H1 (cell line): ENCODE measurements at regions not wholly inside any gene's neighbourhood (a gene's known extent, or its start where the extent isn't known, plus 50 kb on each side); places are given as distances from the start of the nearest gene placed in this dataset.

Source experiments
- CTCF ChIA-PET: fragments of 300-600 bp; sonication (Branson Sonifier 250); formaldehyde crosslinking; loops from one replicate; lab custom pipeline; 2021; ENCODE audit not compliant: partially characterized antibody; lab: Charles Lee
- POLR2A ChIA-PET: fragments of 300-600 bp; sonication (Branson Sonifier 250); formaldehyde crosslinking; loops from one replicate; lab custom pipeline; 2021; ENCODE audit warnings: inconsistent platforms; ENCODE audit not compliant: partially characterized antibody; lab: Charles Lee
- DNase-seq, 2 experiments: peaks; one replicate each; pipeline versions ENCODE4 v3.0.0 to v3.0.0-alpha.2; 2010 to 2022; ENCODE audit warnings: low spot score in 2 of 2, low read depth in 1 of 2, mixed read lengths in 1 of 2
- FAIRE-seq: peaks from 2 replicates; lab custom pipeline; 2011; peaks lifted over from hg19 to GRCh38; lab: Jason Lieb, UNC
- H2AFZ ChIP-seq: 2 replicates; pipeline ENCODE4 v1.8.1; 2012; ENCODE audit warnings: low read length, inconsistent platforms
- H2AK5ac ChIP-seq: 2 replicates; pipeline ENCODE4 v1.6.1; 2013; ENCODE audit warnings: low read depth, low read length
- H2BK120ac ChIP-seq: replicated peaks from 2 replicates; pipeline ENCODE3; 2013; ENCODE audit warnings: low read depth, low read length, inconsistent platforms
- H2BK12ac ChIP-seq: 2 replicates; pipeline ENCODE4 v1.6.1; 2013; ENCODE audit warnings: low read depth, low read length
- H2BK15ac ChIP-seq: 2 replicates; pipeline ENCODE4 v1.6.1; 2013; ENCODE audit warnings: low read length
- H2BK20ac ChIP-seq: 2 replicates; pipeline ENCODE4 v1.6.1; 2013; ENCODE audit warnings: low read length
- H2BK5ac ChIP-seq: 2 replicates; pipeline ENCODE4 v1.6.1; 2013; ENCODE audit warnings: low read depth, low read length
- H3K14ac ChIP-seq: 2 replicates; pipeline ENCODE4 v1.6.1; 2013; ENCODE audit warnings: inconsistent platforms; ENCODE audit not compliant: insufficient read length
- H3K18ac ChIP-seq: 2 replicates; pipeline ENCODE4 v1.6.1; 2013; ENCODE audit warnings: low read length; ENCODE audit errors: extremely low read depth
- H3K23ac ChIP-seq: 2 replicates; pipeline ENCODE4 v1.6.1; 2013; ENCODE audit warnings: inconsistent platforms; ENCODE audit not compliant: insufficient read length
- H3K23me2 ChIP-seq: 2 replicates; pipeline ENCODE4 v1.6.1; 2013; ENCODE audit warnings: low read depth, low read length
- H3K27ac ChIP-seq: 2 replicates; pipeline ENCODE4 v1.6.1; 2011; ENCODE audit warnings: low read depth, low read length, inconsistent platforms
- H3K27me3 ChIP-seq, 4 experiments: replicated peaks in 1 of 4; 1 replicate in 1 of 4; 2 replicates in 3 of 4; pipeline versions ENCODE4 v1.6.1 to v1.8.1; 2011 to 2013; ENCODE audit warnings: low read length in 3 of 4, mild to moderate bottlenecking in 3 of 4, inconsistent platforms in 2 of 4, mixed read lengths in 2 of 4, moderate library complexity in 1 of 4; ENCODE audit not compliant: control insufficient read depth in 3 of 4, insufficient read depth in 3 of 4; ENCODE audit errors: extremely low read depth in 1 of 4
- H3K36me3 ChIP-seq, 4 experiments: 2 replicates each; pipeline versions ENCODE4 v1.6.1 to v1.8.1; 2011 to 2013; ENCODE audit warnings: mild to moderate bottlenecking in 4 of 4, low read length in 3 of 4, moderate library complexity in 2 of 4, control low read depth in 1 of 4, inconsistent platforms in 1 of 4; ENCODE audit not compliant: insufficient read depth in 4 of 4, control insufficient read depth in 2 of 4
- H3K4ac ChIP-seq: replicated peaks from 2 replicates; pipeline ENCODE3; 2013; ENCODE audit warnings: low read length, low read depth, mixed read lengths, inconsistent platforms; ENCODE audit not compliant: insufficient read length
- H3K4me1 ChIP-seq, 4 experiments: replicated peaks in 1 of 4; 1 replicate in 1 of 4; 2 replicates in 3 of 4; pipeline versions ENCODE4 v1.6.1 to v1.8.1; 2011 to 2013; ENCODE audit warnings: low read length in 3 of 4, inconsistent platforms in 2 of 4, mixed read lengths in 1 of 4; ENCODE audit not compliant: insufficient read depth in 4 of 4, control insufficient read depth in 3 of 4
- H3K4me2 ChIP-seq, 2 experiments: 2 replicates each; pipeline versions ENCODE4 v1.6.1 to v1.8.1; 2011 to 2013; ENCODE audit warnings: low read depth in 2 of 2, low read length in 2 of 2, control low read depth in 1 of 2, inconsistent platforms in 1 of 2, mild to moderate bottlenecking in 1 of 2; ENCODE audit not compliant: insufficient read depth in 1 of 2
- H3K4me3 ChIP-seq, 4 experiments: fragments of 200-600, 300-600 bp in 1 of 4; sonication (generic), shearing (Covaris generic), sonication (Bioruptor Twin) in 1 of 4; 2 replicates each; pipeline versions ENCODE4 v1.5.1 to v1.8.1; 2011 to 2016; ENCODE audit warnings: low read length in 4 of 4, low read depth in 3 of 4, control low read depth in 2 of 4, inconsistent platforms in 2 of 4, mild to moderate bottlenecking in 2 of 4, mixed read lengths in 1 of 4, moderate library complexity in 1 of 4; ENCODE audit not compliant: insufficient read depth in 2 of 4; ENCODE audit errors: extremely low read depth in 1 of 4
- H3K56ac ChIP-seq: replicated peaks from 2 replicates; pipeline ENCODE3; 2013; ENCODE audit warnings: low read depth, mild to moderate bottlenecking, mixed read lengths, low read length, inconsistent platforms; ENCODE audit not compliant: insufficient read length
- H3K79me1 ChIP-seq: 2 replicates; pipeline ENCODE4 v1.6.1; 2013; ENCODE audit warnings: low read depth, low read length, control low read depth
- H3K79me2 ChIP-seq, 2 experiments: 2 replicates each; pipeline versions ENCODE4 v1.6.1 to v1.8.1; 2012 to 2013; ENCODE audit warnings: low read length in 2 of 2, mild to moderate bottlenecking in 2 of 2, inconsistent platforms in 1 of 2; ENCODE audit not compliant: insufficient read depth in 2 of 2, control insufficient read depth in 1 of 2
- H3K9ac ChIP-seq, 4 experiments: replicated peaks in 1 of 4; 1 replicate in 1 of 4; 2 replicates in 3 of 4; pipeline versions ENCODE4 v1.6.1 to v1.8.1; 2011 to 2013; ENCODE audit warnings: low read depth in 3 of 4, low read length in 3 of 4, control low read depth in 2 of 4, mild to moderate bottlenecking in 2 of 4, moderate library complexity in 2 of 4, inconsistent platforms in 1 of 4; ENCODE audit errors: extremely low read depth in 1 of 4
- H3K9me3 ChIP-seq, 2 experiments: 2 replicates each; pipeline versions ENCODE4 v1.6.1 to v1.8.1; 2012 to 2013; ENCODE audit warnings: mild to moderate bottlenecking in 2 of 2, moderate library complexity in 2 of 2, control low read depth in 1 of 2, inconsistent platforms in 1 of 2, low read depth in 1 of 2, low read length in 1 of 2, mixed read lengths in 1 of 2; ENCODE audit not compliant: insufficient read depth in 2 of 2
- H4K20me1 ChIP-seq, 2 experiments: replicated peaks in 1 of 2; 2 replicates each; pipeline versions ENCODE3 to v1.8.1; 2011 to 2013; ENCODE audit warnings: inconsistent platforms in 2 of 2, low read length in 2 of 2, mild to moderate bottlenecking in 1 of 2; ENCODE audit not compliant: insufficient read depth in 2 of 2, control insufficient read depth in 1 of 2
- H4K5ac ChIP-seq: 2 replicates; pipeline ENCODE4 v1.6.1; 2013; ENCODE audit warnings: low read length, low read depth, mixed read lengths, inconsistent platforms; ENCODE audit not compliant: insufficient read length
- H4K8ac ChIP-seq: 2 replicates; pipeline ENCODE4 v1.8.0; 2013; ENCODE audit warnings: mild to moderate bottlenecking, moderate library complexity, low read length, inconsistent platforms; ENCODE audit not compliant: insufficient read depth; ENCODE audit errors: extremely low read depth
- H4K91ac ChIP-seq: replicated peaks from 2 replicates; pipeline ENCODE3; 2013; ENCODE audit warnings: low read length, mixed read lengths, inconsistent platforms; ENCODE audit not compliant: insufficient read length
- ASH2L ChIP-seq: fragments of 200-600, 300-600 bp; sonication (generic); IDR thresholded peaks from one replicate; pipeline ENCODE4 v1.7.1; 2017; ENCODE audit warnings: low read length
- GTF2F1 ChIP-seq: IDR thresholded peaks from 2 replicates; pipeline ENCODE4 v1.6.1; 2012; ENCODE audit warnings: low read depth, low read length, improper control_type of control experiment, borderline replicate concordance
- HDAC6 ChIP-seq: IDR thresholded peaks from one replicate; pipeline ENCODE4 v1.7.1; 2012; ENCODE audit warnings: low read depth, mild to moderate bottlenecking, inconsistent platforms, low read length, moderate library complexity
- WGBS, 2 experiments: shearing (Covaris generic) in 1 of 2; methylation state at CpG; one replicate each; pipeline versions ENCODE4 v1.1.6 to v1.1.7; 2013 to 2015; ENCODE audit warnings: low lambda C conversion rate in 2 of 2, mixed read lengths in 2 of 2, inconsistent platforms in 1 of 2, low coverage in 1 of 2, missing lambda C conversion rate in 1 of 2; ENCODE audit not compliant: insufficient replicate concordance in 2 of 2, insufficient coverage in 1 of 2, insufficient read length in 1 of 2; ENCODE audit errors: extremely low coverage in 1 of 2, missing lambda C conversion rate in 1 of 2; 5-methylcytosine and 5-hydroxymethylcytosine counted together
- TF ChIP-seq, protein P1 (sequence below): IDR thresholded peaks from 2 replicates; pipeline ENCODE4 v1.6.1; 2012; ENCODE audit warnings: inconsistent platforms

DNA sequence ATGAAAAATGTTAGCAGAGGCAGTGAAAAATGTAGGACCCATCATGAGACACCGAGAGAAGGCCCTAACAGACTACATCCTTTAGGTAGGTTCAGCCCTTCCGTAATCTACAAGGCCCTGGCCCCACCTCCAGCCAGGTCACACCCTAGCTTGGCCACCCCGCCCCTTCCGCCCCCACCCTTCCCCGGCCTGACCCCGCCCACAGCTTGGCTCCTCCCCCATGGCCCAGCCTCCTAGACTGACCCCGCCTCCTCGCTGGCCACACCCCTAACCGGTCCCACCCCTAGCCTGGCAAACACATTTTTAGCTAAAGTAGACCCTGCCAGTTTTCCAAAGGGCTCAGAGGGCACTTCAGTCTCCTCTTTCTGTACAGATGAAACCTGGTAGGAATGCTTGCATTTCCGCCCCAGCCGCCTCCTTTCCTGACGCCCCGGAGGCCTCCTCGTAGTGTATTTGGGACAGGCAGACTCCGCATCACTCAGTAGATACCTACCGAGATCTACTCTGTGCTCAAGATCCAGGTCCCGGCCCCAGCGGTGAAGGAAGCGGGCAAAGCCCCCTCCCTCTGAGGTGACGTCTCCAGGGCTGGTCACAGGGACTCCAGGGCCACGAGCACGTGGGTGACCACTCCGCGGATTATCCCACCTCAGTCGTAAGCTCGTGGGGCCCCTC is 443.5 kb downstream of the PREX1 start:
- Histone ChIP-seq H3K56ac (no peak overlapping the region), H2BK15ac (no peak overlapping the region), H2AK5ac (no peak overlapping the region), H3K4ac (no peak overlapping the region), H4K20me1 (peaks cover 0 to 3% of the 10 kb centered on the region in 2 experiments), H3K23me2 (peaks cover 6% of the 10 kb centered on the region; the same call in 1 of the 2 replicates), H4K8ac (peak overlapping the region; percentile 72), H3K14ac (no peak overlapping the region), H2BK120ac (no peak overlapping the region), H3K4me3 (no peak overlapping the region), H3K79me2 (no peaks in the 10 kb centered on the region), H3K18ac (no peak overlapping the region), H3K4me2 (no peak overlapping the region), H4K5ac (no peak overlapping the region), H3K27ac (no peak overlapping the region), H3K27me3 (no peaks in the 10 kb centered on the region), H3K79me1 (no peaks in the 10 kb centered on the region), H3K23ac (no peak overlapping the region), H3K4me1 (peaks cover 0 to 12% (median 0%) of the 10 kb centered on the region in 4 experiments; a peak in 3 of 7 replicates), H3K9me3 (no peaks in the 10 kb centered on the region), H2BK12ac (no peak overlapping the region), H2BK20ac (no peak overlapping the region), H2BK5ac (no peak overlapping the region), H2AFZ (peak overlapping the region; percentile 24; the same call in 1 of the 2 replicates), H4K91ac (no peak overlapping the region), H3K9ac (no peak overlapping the region), H3K36me3 (no peaks in the 10 kb centered on the region)
- FAIRE-seq (no peak), DNase-seq (peak in 1 of 2 experiments; percentile 92)
- CTCF ChIA-PET: interaction anchor here (0.7 to 2.7 kb wide), 5 partner anchors 11 to 236 kb away, joined by 3 to 10 read pairs (median 4); no protein-coding TSS in a partner anchor
- POLR2A ChIA-PET: no interaction called here
- WGBS, 2 experiments: 90% methylated on average over 21 of the region's 26 CpGs; no CpG with 5 or more reads in 1 of the 2 experiments
- no peak for TF ChIP-seq GTF2F1
- TF ChIP-seq ASH2L: no peak
- TF ChIP-seq HDAC6: no peak
- TF ChIP-seq, protein P1, sequence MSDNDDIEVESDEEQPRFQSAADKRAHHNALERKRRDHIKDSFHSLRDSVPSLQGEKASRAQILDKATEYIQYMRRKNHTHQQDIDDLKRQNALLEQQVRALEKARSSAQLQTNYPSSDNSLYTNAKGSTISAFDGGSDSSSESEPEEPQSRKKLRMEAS: no peak
